HG02610 (cell line): ENCODE measurements at regions not wholly inside any gene's neighbourhood (a gene's known extent, or its start where the extent isn't known, plus 50 kb on each side); places are given as distances from the start of the nearest gene placed in this dataset.
"Not testable (repeated sequence)": the region's sequence is repeated elsewhere in the genome, so short reads cannot be mapped to it uniquely, and the experiment has no call there.

ENCODE experiments used
- ATAC-seq: cut with Tn5 transposase; IDR thresholded peaks from one replicate; pipeline ENCODE4 v1.9.1; 2021; ENCODE audit warnings: mild to moderate bottlenecking, moderate library complexity; ENCODE audit not compliant: unreplicated experiment

GRCh38 chr11:25612806-25613205 is 719.1 kb upstream of the ANO3 start:
- no peak for ATAC-seq

- no peak for ATAC-seq
Measured at GRCh38 chr11:25613451-25613850, 718.5 kb upstream of the ANO3 start.

- ATAC-seq = no peak
Measured at GRCh38 chr11:25613865-25614264, 718.1 kb upstream of the ANO3 start.

- no peak for ATAC-seq
Measured at GRCh38 chr11:25615069-25615468, 716.9 kb upstream of the ANO3 start.

- ATAC-seq = no peak
Measured at GRCh38 chr11:25615841-25616240, 716.1 kb upstream of the ANO3 start.

- ATAC-seq = no peak
Measured at GRCh38 chr11:25625094-25625493, 706.8 kb upstream of the ANO3 start.

GRCh38 chr11:25628030-25628429 is 703.9 kb upstream of the ANO3 start:
- no peak for ATAC-seq

GRCh38 chr11:25633230-25633629 is 698.7 kb upstream of the ANO3 start:
- no peak for ATAC-seq

GRCh38 chr11:25649220-25649619 is 682.7 kb upstream of the ANO3 start:
- not testable (repeated sequence) for ATAC-seq

- ATAC-seq = no peak
Measured at GRCh38 chr11:25650319-25650718, 681.6 kb upstream of the ANO3 start.

- ATAC-seq = no peak
Measured at GRCh38 chr11:25655636-25656035, 676.3 kb upstream of the ANO3 start.

GRCh38 chr11:25658916-25659315 is 673.0 kb upstream of the ANO3 start:
- no peak for ATAC-seq

GRCh38 chr11:25659706-25660105 is 672.2 kb upstream of the ANO3 start:
- no peak for ATAC-seq

- no peak for ATAC-seq
Measured at GRCh38 chr11:25667871-25668270, 664.1 kb upstream of the ANO3 start.

GRCh38 chr11:25691959-25692358 is 640.0 kb upstream of the ANO3 start:
- no peak for ATAC-seq

GRCh38 chr11:25702417-25702816 is 629.5 kb upstream of the ANO3 start:
- no peak for ATAC-seq

- no peak for ATAC-seq
Measured at GRCh38 chr11:25710975-25711374, 621.0 kb upstream of the ANO3 start.

- ATAC-seq = no peak
Measured at GRCh38 chr11:25727944-25728343, 604.0 kb upstream of the ANO3 start.

- no peak for ATAC-seq
Measured at GRCh38 chr11:25730230-25730629, 601.7 kb upstream of the ANO3 start.

- ATAC-seq = no peak
Measured at GRCh38 chr11:25733777-25734176, 598.2 kb upstream of the ANO3 start.

GRCh38 chr11:25734591-25735211 is 597.2 kb upstream of the ANO3 start:
- ATAC-seq = no peak

GRCh38 chr11:25737071-25737675 is 594.8 kb upstream of the ANO3 start:
- no peak for ATAC-seq

- no peak for ATAC-seq
Measured at GRCh38 chr11:25741886-25742285, 590.0 kb upstream of the ANO3 start.
